ENCODE measurements at regions not wholly inside any gene's neighbourhood (a gene's known extent, or its start where the extent isn't known, plus 50 kb on each side); places are given as distances from the start of the nearest gene placed in this dataset.

DNA sequence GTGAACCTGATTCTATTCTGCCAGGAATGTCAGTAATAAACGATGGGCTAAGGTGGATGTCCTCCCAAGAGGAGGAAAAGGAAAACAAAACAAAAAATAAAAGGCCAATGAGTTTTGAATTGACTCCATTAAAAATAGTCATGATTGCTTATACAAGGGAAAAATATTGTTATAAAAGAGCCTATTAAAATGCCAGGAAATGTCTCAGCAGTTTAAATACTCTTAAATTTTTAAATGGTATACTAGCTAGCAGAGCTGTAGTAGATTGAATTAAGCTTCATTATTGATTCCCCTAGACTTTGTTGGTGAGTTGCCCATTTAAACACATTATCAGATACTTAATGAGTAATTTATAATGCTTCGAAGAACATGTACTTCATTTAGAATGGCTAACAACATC is 990.9 kb upstream of the GJE1 start:
- Histone ChIP-seq H3K4me1 (ENCODE audit: insufficient read depth, low read length) (no peaks in the 10 kb centered on the region), H3K27me3 (ENCODE audit: insufficient read depth, low read length) (no peaks in the 10 kb centered on the region), H3K9me3 (ENCODE audit: insufficient read depth, low read depth, low read length) (no peaks in the 10 kb centered on the region), H3K27ac (ENCODE audit: low read depth, low read length) (no peak overlapping the region), H3K4me3 (ENCODE audit: low read length) (no peak overlapping the region), H3K36me3 (ENCODE audit: insufficient read depth, low read length) (no peaks in the 10 kb centered on the region), H3K9ac (ENCODE audit: low read depth, low read length) (no peak overlapping the region)
- 100% methylated on average over 1 of the region's 2 CpGs for WGBS

DNA sequence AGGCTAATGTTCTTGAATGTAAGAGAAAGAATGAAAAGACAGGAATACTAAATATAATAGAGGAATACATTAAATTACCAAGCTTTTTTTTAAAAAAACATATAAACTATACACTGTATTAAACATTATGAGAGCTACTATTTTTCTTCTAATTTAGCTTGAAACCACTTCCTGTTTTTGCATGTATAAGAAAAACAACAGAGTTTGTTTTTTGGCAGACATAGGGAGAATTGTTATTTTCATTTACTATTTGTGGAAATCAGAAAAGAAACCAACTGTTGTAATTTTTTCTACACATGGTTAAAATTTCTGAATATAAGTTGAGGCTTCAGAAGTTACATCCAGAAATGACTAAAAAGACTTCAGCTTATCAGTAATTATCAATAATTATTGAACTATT is 991.8 kb upstream of the GJE1 start:
- Histone ChIP-seq H3K27ac (ENCODE audit: low read depth, low read length) (no peak overlapping the region), H3K27me3 (ENCODE audit: insufficient read depth, low read length) (no peaks in the 10 kb centered on the region), H3K36me3 (ENCODE audit: insufficient read depth, low read length) (no peaks in the 10 kb centered on the region), H3K9ac (ENCODE audit: low read depth, low read length) (no peak overlapping the region), H3K4me3 (ENCODE audit: low read length) (no peak overlapping the region), H3K4me1 (ENCODE audit: insufficient read depth, low read length) (no peaks in the 10 kb centered on the region), H3K9me3 (ENCODE audit: insufficient read depth, low read depth, low read length) (no peaks in the 10 kb centered on the region)

DNA sequence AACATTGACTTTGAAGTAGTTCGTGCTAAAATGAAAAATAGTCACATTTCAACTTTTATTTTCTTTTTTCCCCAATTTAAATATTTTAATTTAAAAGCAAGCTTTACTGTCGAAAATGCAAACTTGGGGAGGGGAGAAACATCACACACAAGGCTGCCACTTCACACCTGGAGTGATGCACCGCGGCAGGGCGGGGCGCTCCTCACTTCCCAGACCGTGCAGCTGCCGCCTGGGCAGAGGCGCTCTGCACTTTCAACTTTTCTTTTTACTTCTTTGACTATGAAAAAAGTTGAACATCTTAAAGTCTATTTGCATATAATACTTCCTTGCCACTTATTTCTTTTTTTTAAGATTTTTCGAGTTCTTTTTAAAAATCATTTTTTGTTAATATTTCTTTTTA is 993.3 kb upstream of the GJE1 start:
- H3K9me3 ChIP-seq (ENCODE audit: insufficient read depth, low read depth, low read length) = no peaks in the 10 kb centered on the region
- H3K27me3 ChIP-seq (ENCODE audit: insufficient read depth, low read length) = no peaks in the 10 kb centered on the region
- H3K27ac ChIP-seq (ENCODE audit: low read depth, low read length) = no peak overlapping the region
- H3K9ac ChIP-seq (ENCODE audit: low read depth, low read length) = no peak overlapping the region
- H3K4me1 ChIP-seq (ENCODE audit: insufficient read depth, low read length) = no peaks in the 10 kb centered on the region
- WGBS = 92% methylated on average over 8 of the region's 10 CpGs
- no peak overlapping the region for H3K4me3 ChIP-seq (ENCODE audit: low read length)
- no peaks in the 10 kb centered on the region for H3K36me3 ChIP-seq (ENCODE audit: insufficient read depth, low read length)

DNA sequence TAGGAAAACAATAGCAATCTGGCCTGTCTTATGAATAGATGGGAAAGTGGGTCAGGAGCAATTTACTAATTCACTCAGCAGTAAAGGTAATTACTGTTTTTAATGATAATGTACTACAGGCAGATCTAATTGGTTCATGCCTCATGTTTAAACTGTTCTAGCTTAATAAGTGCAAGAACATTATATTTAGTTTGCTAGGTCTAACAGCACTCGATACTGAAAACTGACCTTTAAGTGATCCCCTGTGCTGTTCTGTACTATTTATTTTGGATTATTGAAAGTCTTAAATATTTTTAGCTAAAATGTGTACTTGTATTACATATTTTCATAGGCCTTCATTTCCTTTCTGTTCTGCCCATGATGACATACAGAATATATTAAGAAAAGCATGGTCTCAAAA is 998.0 kb upstream of the GJE1 start:
- no peak overlapping the region for H3K4me3 ChIP-seq (ENCODE audit: low read length)
- no peaks in the 10 kb centered on the region for H3K36me3 ChIP-seq (ENCODE audit: insufficient read depth, low read length)
- H3K27ac ChIP-seq (ENCODE audit: low read depth, low read length) = no peak overlapping the region
- H3K27me3 ChIP-seq (ENCODE audit: insufficient read depth, low read length) = no peaks in the 10 kb centered on the region
- H3K9me3 ChIP-seq (ENCODE audit: insufficient read depth, low read depth, low read length) = no peaks in the 10 kb centered on the region
- no peaks in the 10 kb centered on the region for H3K4me1 ChIP-seq (ENCODE audit: insufficient read depth, low read length)
- no peak overlapping the region for H3K9ac ChIP-seq (ENCODE audit: low read depth, low read length)
- WGBS = 100% methylated on average over 1 of the region's 1 CpG

DNA sequence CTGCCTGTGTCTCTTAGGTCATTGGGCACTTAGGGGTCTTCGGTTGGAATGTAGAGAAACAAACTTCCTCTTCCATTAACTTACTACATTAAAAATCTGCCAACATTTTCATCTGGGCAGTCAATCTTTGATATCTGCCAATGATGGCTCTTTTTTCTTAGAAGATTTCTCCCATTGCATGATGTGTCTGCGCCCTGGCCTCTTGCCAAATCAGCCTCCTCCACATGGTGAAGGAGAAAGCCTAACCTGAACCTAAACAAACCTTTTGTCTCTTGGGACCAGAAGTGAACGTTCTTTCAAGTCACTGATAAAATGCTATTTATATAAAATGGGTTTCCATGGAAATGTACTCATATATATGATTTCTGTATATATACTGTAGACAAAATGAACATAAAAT is 998.9 kb upstream of the GJE1 start:
- Histone ChIP-seq H3K36me3 (ENCODE audit: insufficient read depth, low read length) (no peaks in the 10 kb centered on the region), H3K27ac (ENCODE audit: low read depth, low read length) (no peak overlapping the region), H3K4me3 (ENCODE audit: low read length) (no peak overlapping the region), H3K27me3 (ENCODE audit: insufficient read depth, low read length) (no peaks in the 10 kb centered on the region), H3K4me1 (ENCODE audit: insufficient read depth, low read length) (no peaks in the 10 kb centered on the region), H3K9me3 (ENCODE audit: insufficient read depth, low read depth, low read length) (no peaks in the 10 kb centered on the region), H3K9ac (ENCODE audit: low read depth, low read length) (no peak overlapping the region)
- 90% methylated on average over 2 of the region's 3 CpGs for WGBS

DNA sequence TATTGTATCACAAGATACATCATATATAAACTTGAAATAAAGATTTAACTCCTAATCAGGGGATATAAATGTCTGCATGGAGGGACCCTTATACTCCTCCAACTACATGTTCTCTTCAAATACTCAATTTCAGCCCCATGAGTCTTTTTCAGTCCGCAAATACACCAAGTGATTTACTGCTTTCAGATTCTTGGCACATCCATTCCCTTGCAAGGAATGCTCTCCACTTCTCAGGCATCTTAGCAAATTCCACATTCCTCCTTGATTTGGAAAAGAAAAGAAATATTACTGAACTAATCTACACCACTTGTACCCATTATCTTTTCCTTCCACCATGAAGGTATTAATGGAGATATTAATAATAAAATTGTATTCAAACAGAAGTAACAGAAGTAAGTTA is 999.4 kb upstream of the GJE1 start:
- Histone ChIP-seq H3K4me1 (ENCODE audit: insufficient read depth, low read length) (no peaks in the 10 kb centered on the region), H3K9me3 (ENCODE audit: insufficient read depth, low read depth, low read length) (no peaks in the 10 kb centered on the region), H3K27ac (ENCODE audit: low read depth, low read length) (no peak overlapping the region), H3K4me3 (ENCODE audit: low read length) (no peak overlapping the region), H3K27me3 (ENCODE audit: insufficient read depth, low read length) (no peaks in the 10 kb centered on the region), H3K36me3 (ENCODE audit: insufficient read depth, low read length) (no peaks in the 10 kb centered on the region), H3K9ac (ENCODE audit: low read depth, low read length) (no peak overlapping the region)
- 96% methylated on average over 1 of the region's 1 CpG for WGBS

DNA sequence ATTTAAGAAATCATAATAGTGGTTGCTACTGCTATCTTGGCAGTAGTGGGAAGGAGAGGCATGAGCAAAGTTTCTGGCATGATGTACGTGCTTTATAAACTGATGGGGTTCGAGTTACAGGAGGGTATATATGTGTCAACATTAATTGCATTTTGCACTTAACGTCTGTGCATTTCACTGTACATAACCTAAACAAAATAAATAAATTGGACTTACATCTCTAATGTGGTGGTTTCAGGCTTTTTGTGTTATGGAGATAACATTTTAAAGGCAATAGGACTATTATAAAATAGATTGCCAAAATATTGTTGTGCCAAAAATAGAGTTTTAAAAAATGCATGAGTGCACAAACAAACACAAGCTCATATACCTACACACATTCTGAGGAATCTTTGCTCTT is 1001.1 kb upstream of the GJE1 start:
- Histone ChIP-seq H3K27ac (ENCODE audit: low read depth, low read length) (no peak overlapping the region), H3K9ac (ENCODE audit: low read depth, low read length) (no peak overlapping the region), H3K27me3 (ENCODE audit: insufficient read depth, low read length) (no peaks in the 10 kb centered on the region), H3K4me3 (ENCODE audit: low read length) (no peak overlapping the region), H3K4me1 (ENCODE audit: insufficient read depth, low read length) (no peaks in the 10 kb centered on the region), H3K36me3 (ENCODE audit: insufficient read depth, low read length) (no peaks in the 10 kb centered on the region), H3K9me3 (ENCODE audit: insufficient read depth, low read depth, low read length) (no peaks in the 10 kb centered on the region)
- 100% methylated on average over 1 of the region's 3 CpGs for WGBS

DNA sequence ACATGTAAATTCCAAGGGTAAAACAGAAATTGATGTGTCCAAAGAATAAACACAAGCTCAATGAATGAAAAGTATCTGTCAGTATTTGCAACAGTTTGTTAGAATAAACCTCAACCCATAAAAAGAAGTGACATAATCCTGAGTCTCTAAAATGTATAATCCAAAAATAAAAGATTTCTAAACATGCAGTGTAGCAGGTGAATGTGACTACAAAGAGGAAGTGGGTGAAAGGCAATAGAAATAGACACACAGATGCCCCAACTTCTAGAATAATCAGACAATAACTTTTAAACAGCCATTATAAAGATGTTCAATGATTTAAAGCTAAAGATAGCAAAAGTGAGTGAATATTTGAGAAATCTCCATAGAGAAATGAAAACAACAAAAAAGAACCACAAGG is 1009.2 kb upstream of the GJE1 start:
- Histone ChIP-seq H3K9me3 (ENCODE audit: insufficient read depth, low read depth, low read length) (no peaks in the 10 kb centered on the region), H3K4me3 (ENCODE audit: low read length) (no peak overlapping the region), H3K27me3 (ENCODE audit: insufficient read depth, low read length) (no peaks in the 10 kb centered on the region), H3K4me1 (ENCODE audit: insufficient read depth, low read length) (no peaks in the 10 kb centered on the region), H3K9ac (ENCODE audit: low read depth, low read length) (no peak overlapping the region), H3K27ac (ENCODE audit: low read depth, low read length) (no peak overlapping the region), H3K36me3 (ENCODE audit: insufficient read depth, low read length) (no peaks in the 10 kb centered on the region)

DNA sequence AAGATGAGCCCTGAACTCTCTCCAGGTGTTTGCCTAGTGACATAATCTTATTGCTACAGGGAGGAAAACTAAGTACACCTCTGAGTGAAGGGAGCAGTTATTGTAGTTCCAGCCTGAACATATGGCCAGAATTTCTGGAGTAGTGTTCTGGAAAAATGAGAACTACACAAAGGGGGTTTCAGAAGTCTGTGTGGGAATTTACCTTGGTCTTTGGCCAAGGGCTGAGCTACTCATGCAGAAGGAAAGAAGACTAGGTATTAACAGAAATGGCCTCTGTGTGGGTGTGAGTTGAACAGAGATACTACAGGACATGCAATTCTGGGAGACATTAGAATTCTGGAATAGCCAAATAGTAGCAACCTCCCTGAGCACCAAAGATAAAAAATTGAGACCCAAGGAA is 1009.7 kb upstream of the GJE1 start:
- H3K27ac ChIP-seq (ENCODE audit: low read depth, low read length) = no peak overlapping the region

DNA sequence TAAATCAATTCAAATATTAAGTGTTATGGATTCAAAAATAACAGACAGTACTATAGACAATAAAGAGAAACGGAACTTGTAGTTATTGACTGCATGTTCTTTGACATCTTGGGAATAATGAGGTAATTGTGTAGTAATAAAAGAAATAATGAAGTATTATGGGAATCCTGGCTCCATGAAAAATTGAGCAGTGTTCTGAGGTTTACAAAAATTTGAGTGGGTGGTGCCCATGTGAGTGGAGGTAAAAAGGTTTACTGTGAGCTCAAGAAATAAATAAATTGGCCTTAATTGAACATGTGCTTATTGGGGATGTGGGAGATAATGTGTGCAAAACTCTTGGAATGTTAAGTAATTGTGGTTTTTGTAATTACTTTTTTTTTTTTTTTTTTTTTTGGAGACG is 1013.7 kb upstream of the GJE1 start:
- Histone ChIP-seq H3K4me3 (ENCODE audit: low read length) (no peak overlapping the region), H3K9ac (ENCODE audit: low read depth, low read length) (no peak overlapping the region)
- 67% methylated on average over 2 of the region's 2 CpGs for WGBS

More for the DNA sequence above, 1009.7 kb upstream of the GJE1 start:
- Histone ChIP-seq H3K9ac (ENCODE audit: low read depth, low read length) (no peak overlapping the region), H3K9me3 (ENCODE audit: insufficient read depth, low read depth, low read length) (no peaks in the 10 kb centered on the region), H3K36me3 (ENCODE audit: insufficient read depth, low read length) (no peaks in the 10 kb centered on the region), H3K4me3 (ENCODE audit: low read length) (no peak overlapping the region), H3K4me1 (ENCODE audit: insufficient read depth, low read length) (no peaks in the 10 kb centered on the region), H3K27me3 (ENCODE audit: insufficient read depth, low read length) (no peaks in the 10 kb centered on the region)

DNA sequence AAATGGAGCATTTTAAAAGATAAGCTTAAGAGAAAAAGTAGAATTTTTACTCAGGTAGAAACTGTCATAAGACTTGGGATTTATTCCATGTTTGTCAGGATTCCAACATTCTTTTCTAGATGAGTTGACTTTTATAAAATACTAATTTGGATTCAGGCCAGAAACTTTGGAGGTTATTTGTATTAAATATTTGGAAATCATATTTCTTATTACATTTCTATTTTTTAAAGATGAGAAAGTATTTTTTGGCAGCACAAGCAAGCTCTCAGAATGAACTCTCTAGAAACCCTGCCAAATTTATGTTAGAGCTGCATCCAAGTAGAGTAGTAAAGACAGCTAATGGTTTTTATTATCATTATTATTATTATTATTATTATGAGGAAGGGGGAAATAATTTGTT is 1014.9 kb upstream of the GJE1 start:
- H3K4me1 ChIP-seq (ENCODE audit: insufficient read depth, low read length) = 0 out of 2 replicates have a peak, but pooled peaks cover 6% of the 10 kb centered on the region
- H3K27ac ChIP-seq (ENCODE audit: low read depth, low read length) = no peak overlapping the region
- H3K9me3 ChIP-seq (ENCODE audit: insufficient read depth, low read depth, low read length) = no peaks in the 10 kb centered on the region
- H3K27me3 ChIP-seq (ENCODE audit: insufficient read depth, low read length) = no peaks in the 10 kb centered on the region
- H3K9ac ChIP-seq (ENCODE audit: low read depth, low read length) = no peak overlapping the region
- H3K4me3 ChIP-seq (ENCODE audit: low read length) = no peak overlapping the region
- no peaks in the 10 kb centered on the region for H3K36me3 ChIP-seq (ENCODE audit: insufficient read depth, low read length)

More for the DNA sequence above, 1013.7 kb upstream of the GJE1 start:
- Histone ChIP-seq H3K9me3 (ENCODE audit: insufficient read depth, low read depth, low read length) (no peaks in the 10 kb centered on the region), H3K36me3 (ENCODE audit: insufficient read depth, low read length) (no peaks in the 10 kb centered on the region), H3K4me1 (ENCODE audit: insufficient read depth, low read length) (no peaks in the 10 kb centered on the region), H3K27ac (ENCODE audit: low read depth, low read length) (no peak overlapping the region), H3K27me3 (ENCODE audit: insufficient read depth, low read length) (no peaks in the 10 kb centered on the region)

DNA sequence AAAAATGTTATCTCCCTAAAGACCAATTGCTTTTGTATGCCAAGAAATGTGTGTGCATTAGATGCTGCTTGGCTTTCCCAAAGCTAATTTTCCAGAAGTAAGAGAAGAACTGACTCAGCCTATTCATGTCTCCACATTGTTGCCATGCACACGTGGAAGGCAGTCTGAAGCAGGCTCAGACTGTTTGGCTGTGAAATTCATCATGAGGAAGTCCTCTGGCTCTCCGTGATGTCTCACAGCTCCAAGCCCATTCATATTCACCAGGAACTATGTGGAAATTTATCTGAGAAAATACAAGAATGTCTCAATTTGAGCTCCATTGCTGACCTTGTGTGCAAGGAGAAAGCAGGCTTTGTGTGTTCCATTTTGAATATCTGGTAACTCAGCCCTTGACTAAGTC is 1022.2 kb upstream of the GJE1 start:
- Histone ChIP-seq H3K27me3 (ENCODE audit: insufficient read depth, low read length) (no peaks in the 10 kb centered on the region), H3K4me1 (ENCODE audit: insufficient read depth, low read length) (peaks cover 48% of the 10 kb centered on the region), H3K4me3 (ENCODE audit: low read length) (no peak overlapping the region), H3K36me3 (ENCODE audit: insufficient read depth, low read length) (no peaks in the 10 kb centered on the region), H3K9me3 (ENCODE audit: insufficient read depth, low read depth, low read length) (no peaks in the 10 kb centered on the region), H3K27ac (ENCODE audit: low read depth, low read length) (no peak overlapping the region; the same call in 1 of the 2 replicates), H3K9ac (ENCODE audit: low read depth, low read length) (no peak overlapping the region)
- WGBS = 77% methylated on average over 2 of the region's 2 CpGs
